ENCODE measurements at regions not wholly inside any gene's neighbourhood (a gene's known extent, or its start where the extent isn't known, plus 50 kb on each side); places are given as distances from the start of the nearest gene placed in this dataset.

DNA sequence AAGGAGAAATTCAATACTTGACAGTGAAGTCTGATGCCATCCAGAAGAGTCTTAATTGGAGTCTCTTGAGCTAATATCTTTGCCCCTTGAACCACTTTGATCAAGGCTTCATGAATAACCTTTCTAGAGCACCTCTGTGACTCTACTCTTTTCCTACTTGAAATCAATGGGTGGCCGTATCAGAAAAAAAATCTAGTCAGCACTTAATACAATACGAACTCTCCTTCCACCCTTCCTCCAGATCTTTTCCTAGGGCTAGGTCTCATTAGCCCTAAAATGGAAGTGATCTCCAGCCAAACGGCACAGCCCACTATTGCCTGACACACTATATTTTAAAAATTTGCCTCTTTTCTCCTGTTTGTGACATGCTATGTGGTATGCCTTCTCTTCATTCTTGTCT lies 129.6 kb upstream of the TLL1 start:
- peaks cover 0 to 5% (median 0%) of the 10 kb centered on the region in 3 donors for H3K9me3 Mint-ChIP-seq
- H3K27ac Mint-ChIP-seq = no peak overlapping the region
- no peaks in the 10 kb centered on the region for H3K27me3 Mint-ChIP-seq
- no peaks in the 10 kb centered on the region for H3K4me1 Mint-ChIP-seq
- H3K36me3 Mint-ChIP-seq = no peaks in the 10 kb centered on the region
- no peak overlapping the region for H3K4me3 Mint-ChIP-seq

DNA sequence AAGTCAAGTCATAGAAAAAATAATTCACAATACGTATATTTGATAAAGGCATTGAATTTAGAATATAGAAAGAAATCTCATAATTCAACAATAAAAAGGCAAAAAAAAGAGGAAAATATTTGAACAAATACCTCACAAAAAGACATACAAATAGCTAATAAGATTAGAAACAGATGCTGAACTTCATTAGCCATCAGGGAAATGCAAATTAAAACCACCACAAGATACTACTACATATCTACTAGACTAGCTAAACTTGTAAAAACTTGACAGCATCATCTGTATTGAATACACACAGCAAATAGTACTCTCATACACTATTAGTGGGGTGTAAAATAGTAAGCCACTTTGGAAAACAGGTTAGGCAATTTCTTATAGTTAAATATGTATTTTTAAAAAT lies 128.7 kb upstream of the TLL1 start:
- Mint-ChIP-seq H3K4me1 (no peaks in the 10 kb centered on the region), H3K27me3 (no peaks in the 10 kb centered on the region), H3K27ac (no peak overlapping the region), H3K9me3 (peaks cover 0 to 5% (median 2%) of the 10 kb centered on the region in 3 donors), H3K4me3 (no peak overlapping the region), H3K36me3 (no peaks in the 10 kb centered on the region)

DNA sequence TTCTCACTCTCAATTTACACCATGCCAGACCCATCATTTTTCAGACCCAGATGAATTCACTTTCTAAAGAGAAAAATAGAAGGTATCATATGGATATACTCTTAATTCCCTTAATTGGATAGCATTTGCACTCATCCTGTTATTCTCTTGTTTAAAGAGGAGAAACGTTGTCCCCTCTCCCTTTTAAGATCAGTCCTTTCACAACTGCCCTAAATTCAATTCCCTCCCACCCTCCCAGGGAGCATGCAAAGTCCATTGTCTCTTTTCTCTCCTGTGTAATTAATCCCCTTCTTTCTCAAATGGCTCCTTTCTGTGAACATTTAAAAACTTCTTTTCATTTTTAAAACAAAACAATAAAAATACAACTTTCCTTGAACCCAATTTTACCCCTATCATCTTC lies 124.7 kb upstream of the TLL1 start:
- no peaks in the 10 kb centered on the region for H3K27me3 Mint-ChIP-seq
- H3K36me3 Mint-ChIP-seq = no peaks in the 10 kb centered on the region
- no peak overlapping the region for H3K27ac Mint-ChIP-seq
- no peaks in the 10 kb centered on the region for H3K4me1 Mint-ChIP-seq
- peaks cover 2 to 8% (median 2%) of the 10 kb centered on the region in 3 donors for H3K9me3 Mint-ChIP-seq
- H3K4me3 Mint-ChIP-seq = no peak overlapping the region

DNA sequence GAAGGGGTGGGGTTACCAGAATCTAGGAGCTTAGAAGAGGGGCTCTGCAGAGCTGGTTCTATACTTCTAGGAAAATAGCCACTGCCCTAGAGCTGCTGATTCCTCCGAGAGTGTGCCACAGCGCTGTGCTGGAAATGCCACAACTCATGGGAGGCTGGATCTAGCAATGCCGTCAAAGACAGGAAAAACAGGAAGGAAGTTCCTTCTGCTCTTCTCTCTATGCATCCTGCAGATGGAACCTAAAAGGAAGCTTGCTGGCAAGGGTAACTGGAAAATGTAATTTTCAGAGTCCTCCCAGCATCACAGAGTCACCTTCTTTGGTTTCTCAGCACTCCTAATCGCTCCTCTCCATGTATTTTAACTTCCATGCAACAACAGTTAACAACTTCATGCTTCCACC lies 121.2 kb upstream of the TLL1 start:
- Mint-ChIP-seq H3K27ac (no peak overlapping the region), H3K4me3 (no peak overlapping the region), H3K36me3 (no peaks in the 10 kb centered on the region), H3K27me3 (no peaks in the 10 kb centered on the region), H3K9me3 (peaks cover 2 to 8% (median 5%) of the 10 kb centered on the region in 3 donors), H3K4me1 (no peaks in the 10 kb centered on the region)

DNA sequence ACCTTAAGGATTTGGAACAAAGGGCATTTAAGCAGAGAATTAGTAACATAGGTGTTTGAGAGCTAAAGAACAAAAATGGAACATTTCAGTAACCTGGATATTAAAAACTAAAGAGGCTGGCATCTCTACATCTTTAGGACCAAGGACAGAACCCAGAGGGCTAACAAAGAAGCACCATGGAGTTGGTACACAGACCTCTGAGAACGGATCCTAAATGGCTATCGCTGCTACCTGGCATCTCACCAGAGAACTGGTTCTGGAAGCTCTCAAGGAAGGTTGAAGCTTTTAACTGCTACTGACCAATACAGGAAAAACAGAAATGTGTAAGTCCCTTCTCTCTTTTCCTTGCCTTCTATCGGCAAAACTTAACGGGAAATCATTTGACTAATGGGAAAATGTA lies 118.4 kb upstream of the TLL1 start:
- H3K9me3 Mint-ChIP-seq = peaks cover 2 to 8% (median 2%) of the 10 kb centered on the region in 3 donors
- no peaks in the 10 kb centered on the region for H3K4me1 Mint-ChIP-seq
- no peak overlapping the region for H3K4me3 Mint-ChIP-seq
- H3K36me3 Mint-ChIP-seq = no peaks in the 10 kb centered on the region
- no peak overlapping the region for H3K27ac Mint-ChIP-seq
- H3K27me3 Mint-ChIP-seq = no peaks in the 10 kb centered on the region

DNA sequence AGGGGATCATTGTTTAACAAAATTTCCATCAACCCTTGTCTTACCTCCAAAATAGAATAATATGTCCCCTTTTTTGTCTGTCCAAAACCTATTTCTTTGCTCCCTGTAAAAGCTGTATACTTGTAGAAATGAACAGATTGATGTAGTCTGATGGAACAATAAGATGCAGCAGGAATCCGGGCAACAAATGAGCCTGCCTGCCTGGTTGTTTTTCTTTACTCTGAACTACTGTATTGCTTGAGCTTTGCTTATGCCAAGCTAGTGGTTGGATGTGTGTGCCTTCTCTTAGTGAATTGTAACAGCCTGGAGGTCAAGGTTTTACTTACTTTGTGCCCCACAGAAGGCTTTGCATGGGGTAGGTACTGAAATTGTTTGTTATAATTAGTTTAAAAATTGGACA lies 116.2 kb upstream of the TLL1 start:
- H3K4me3 Mint-ChIP-seq = no peak overlapping the region
- no peaks in the 10 kb centered on the region for H3K4me1 Mint-ChIP-seq
- H3K27ac Mint-ChIP-seq = no peak overlapping the region
- H3K36me3 Mint-ChIP-seq = no peaks in the 10 kb centered on the region
- no peaks in the 10 kb centered on the region for H3K27me3 Mint-ChIP-seq
- peaks cover 2 to 4% (median 3%) of the 10 kb centered on the region in 3 donors for H3K9me3 Mint-ChIP-seq

DNA sequence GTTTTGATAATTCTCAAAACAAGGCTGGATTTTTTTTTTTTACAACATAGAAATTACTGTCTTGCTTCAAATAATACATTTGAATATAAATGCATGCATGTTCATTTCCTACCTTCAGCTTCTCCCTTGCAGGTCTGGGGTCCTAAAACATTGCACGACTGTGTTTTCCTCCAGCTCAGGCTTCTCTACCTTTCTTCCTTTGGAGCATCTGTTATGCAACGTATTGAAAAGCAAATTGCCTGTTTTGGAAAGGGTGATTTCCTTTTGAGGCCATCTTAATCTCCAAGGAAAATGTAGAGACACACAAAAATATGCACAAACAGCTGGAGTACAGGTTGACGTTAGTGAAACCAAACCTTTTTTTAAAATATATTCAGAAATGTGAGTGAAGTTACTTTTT lies 115.6 kb upstream of the TLL1 start:
- Mint-ChIP-seq H3K9me3 (peaks cover 2 to 4% (median 3%) of the 10 kb centered on the region in 3 donors), H3K4me1 (no peaks in the 10 kb centered on the region), H3K27ac (no peak overlapping the region), H3K36me3 (no peaks in the 10 kb centered on the region), H3K27me3 (no peaks in the 10 kb centered on the region), H3K4me3 (no peak overlapping the region)

DNA sequence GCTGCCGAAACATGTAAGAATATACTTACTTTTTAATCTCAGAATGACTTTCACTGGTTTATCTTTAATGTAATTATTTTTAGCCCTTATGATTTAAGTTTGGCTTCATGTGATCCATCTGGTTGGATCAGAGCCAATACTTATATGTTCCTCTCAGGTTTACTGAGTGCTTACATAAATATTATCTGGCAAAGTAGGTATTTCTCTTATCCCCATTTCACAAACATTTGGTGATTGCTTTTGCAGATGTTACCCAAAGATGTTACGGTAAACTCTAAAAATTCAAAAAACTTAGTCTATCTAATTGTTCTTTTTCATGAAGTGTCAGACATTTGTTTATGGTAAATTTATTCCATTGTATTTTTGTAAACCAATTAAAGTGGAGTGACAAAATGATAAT lies 115.0 kb upstream of the TLL1 start:
- H3K27me3 Mint-ChIP-seq = no peaks in the 10 kb centered on the region
- no peak overlapping the region for H3K4me3 Mint-ChIP-seq
- H3K36me3 Mint-ChIP-seq = no peaks in the 10 kb centered on the region
- H3K9me3 Mint-ChIP-seq = peaks cover 0 to 4% (median 2%) of the 10 kb centered on the region in 3 donors
- no peaks in the 10 kb centered on the region for H3K4me1 Mint-ChIP-seq
- H3K27ac Mint-ChIP-seq = no peak overlapping the region

DNA sequence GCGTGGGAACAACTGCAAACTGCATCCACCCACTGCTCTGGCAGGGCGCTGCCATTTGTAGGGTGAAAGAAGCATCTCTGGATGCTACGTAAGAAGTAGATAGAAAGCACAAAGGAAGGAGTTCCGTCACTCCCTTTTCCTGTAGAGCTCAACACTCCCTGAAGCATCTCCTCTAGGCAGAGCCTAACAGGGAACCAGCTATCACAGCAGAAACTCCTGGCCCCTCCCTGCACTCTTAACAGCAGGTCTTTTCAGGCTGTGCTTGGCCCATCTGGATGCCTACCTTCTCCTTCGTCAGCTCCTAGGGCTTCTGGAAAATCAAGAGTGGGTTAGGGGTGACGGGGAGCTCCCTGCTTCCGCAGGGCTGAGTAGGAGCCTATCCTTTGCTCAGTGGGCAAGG lies 112.9 kb upstream of the TLL1 start:
- H3K36me3 Mint-ChIP-seq = no peaks in the 10 kb centered on the region
- no peak overlapping the region for H3K27ac Mint-ChIP-seq
- H3K4me3 Mint-ChIP-seq = no peak overlapping the region
- H3K9me3 Mint-ChIP-seq = peaks cover 0 to 3% (median 1%) of the 10 kb centered on the region in 3 donors
- H3K4me1 Mint-ChIP-seq = no peaks in the 10 kb centered on the region
- H3K27me3 Mint-ChIP-seq = no peaks in the 10 kb centered on the region

DNA sequence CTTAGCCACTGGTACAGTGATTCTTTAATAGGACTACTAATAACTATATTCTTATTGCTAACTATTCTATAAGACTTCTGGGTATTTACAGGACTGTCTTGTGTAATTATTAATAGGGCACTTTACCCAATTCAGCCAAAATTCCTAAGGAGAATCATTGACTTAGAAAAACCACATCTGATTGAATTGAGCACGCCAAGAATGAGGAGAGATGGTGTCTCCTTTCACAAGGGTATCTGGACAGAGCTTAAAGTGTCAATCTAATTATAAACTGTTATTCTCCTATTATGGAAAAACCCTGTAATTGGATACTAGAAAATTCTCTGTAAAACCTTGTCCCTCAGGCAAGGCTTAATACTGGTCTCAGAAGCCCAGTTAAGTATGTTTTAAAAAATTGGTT lies 111.1 kb upstream of the TLL1 start:
- Mint-ChIP-seq H3K36me3 (no peaks in the 10 kb centered on the region), H3K4me3 (no peak overlapping the region), H3K27me3 (no peaks in the 10 kb centered on the region), H3K4me1 (no peaks in the 10 kb centered on the region), H3K27ac (no peak overlapping the region), H3K9me3 (peaks cover 0 to 3% (median 0%) of the 10 kb centered on the region in 3 donors)

DNA sequence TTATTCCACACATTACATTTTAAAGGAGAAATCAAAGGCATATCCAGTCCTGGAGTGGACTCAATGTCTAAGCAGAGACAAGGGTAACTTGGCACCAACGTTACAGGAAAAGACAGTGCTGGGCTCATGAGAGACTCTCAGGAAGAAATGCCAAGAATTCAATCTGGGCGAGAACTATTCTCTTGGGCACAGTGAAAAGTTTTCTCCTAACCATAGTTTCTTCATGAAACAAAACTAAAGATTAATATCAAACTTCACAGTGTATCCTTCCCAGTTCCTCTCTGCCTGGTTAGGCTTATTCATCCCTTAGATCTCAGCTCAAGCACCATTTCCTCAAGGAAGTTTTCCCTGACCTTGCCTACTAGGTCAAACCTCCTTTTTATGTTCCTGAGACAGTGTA lies 109.4 kb upstream of the TLL1 start:
- Mint-ChIP-seq H3K36me3 (no peaks in the 10 kb centered on the region), H3K27ac (no peak overlapping the region), H3K9me3 (peaks cover 0 to 3% (median 0%) of the 10 kb centered on the region in 3 donors), H3K27me3 (no peaks in the 10 kb centered on the region), H3K4me1 (no peaks in the 10 kb centered on the region), H3K4me3 (no peak overlapping the region)

DNA sequence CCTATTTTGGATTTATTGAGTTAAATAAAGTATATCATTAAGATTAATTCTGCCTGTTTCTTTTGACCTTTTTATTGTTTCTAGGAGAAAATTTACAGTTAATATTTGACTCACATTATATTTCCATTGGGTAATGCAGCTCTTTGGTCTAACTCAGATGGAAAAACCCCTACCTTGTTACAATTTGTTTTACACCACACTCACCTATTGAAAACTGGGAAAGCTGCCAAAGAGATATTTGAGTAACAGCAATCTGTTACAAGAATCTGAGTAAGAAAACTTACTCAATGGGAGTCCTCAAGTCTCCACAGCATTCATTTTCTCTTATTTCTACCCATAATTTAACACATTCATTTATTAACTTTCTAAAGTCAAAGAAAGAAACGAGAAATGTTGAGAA lies 108.0 kb upstream of the TLL1 start:
- H3K9me3 Mint-ChIP-seq = peaks cover 0 to 3% (median 0%) of the 10 kb centered on the region in 3 donors
- no peaks in the 10 kb centered on the region for H3K36me3 Mint-ChIP-seq
- no peak overlapping the region for H3K4me3 Mint-ChIP-seq
- no peaks in the 10 kb centered on the region for H3K4me1 Mint-ChIP-seq
- no peak overlapping the region for H3K27ac Mint-ChIP-seq
- H3K27me3 Mint-ChIP-seq = no peaks in the 10 kb centered on the region

DNA sequence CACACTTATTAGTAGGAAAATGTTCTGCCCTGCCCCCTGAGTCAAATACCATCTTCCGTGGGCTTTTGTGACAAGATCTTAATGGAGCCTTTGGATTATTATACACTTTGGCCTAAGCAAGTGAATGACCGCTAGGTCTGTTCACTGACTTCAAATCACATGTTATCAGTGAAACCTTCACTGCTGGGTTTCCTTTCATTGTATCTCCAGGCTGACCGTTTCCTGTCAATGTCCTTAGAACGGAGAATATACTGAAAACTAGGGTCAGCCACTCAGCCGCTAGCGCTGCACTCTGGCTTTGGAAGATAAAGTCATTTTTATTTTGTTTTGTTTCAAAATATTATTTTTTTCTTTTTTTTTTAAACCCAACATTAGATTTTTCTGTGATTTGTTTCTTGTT lies 107.0 kb upstream of the TLL1 start:
- Mint-ChIP-seq H3K36me3 (no peaks in the 10 kb centered on the region), H3K9me3 (peaks cover 0 to 5% (median 0%) of the 10 kb centered on the region in 3 donors), H3K27me3 (no peaks in the 10 kb centered on the region), H3K4me1 (no peaks in the 10 kb centered on the region), H3K4me3 (no peak overlapping the region), H3K27ac (no peak overlapping the region)

DNA sequence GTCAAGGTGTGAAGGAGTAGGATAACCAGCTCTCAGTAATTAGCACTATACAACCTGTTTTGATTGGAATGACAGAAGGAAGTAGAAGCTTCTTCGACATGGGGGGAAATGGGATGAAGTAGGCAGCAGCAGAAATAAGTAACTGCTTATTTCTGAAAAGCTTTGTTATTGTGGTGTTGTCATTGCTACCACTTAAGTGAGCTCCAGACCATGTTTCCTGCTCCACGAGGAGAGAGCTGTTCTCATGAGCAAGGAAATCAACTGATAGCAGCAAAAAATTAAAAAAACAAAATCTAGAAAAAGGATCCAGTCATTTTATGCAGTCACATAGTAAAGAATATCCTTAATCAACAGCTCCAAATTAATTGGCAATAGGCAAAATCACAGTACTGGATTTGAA lies 106.1 kb upstream of the TLL1 start:
- Mint-ChIP-seq H3K9me3 (peaks cover 0 to 3% (median 0%) of the 10 kb centered on the region in 3 donors), H3K36me3 (no peaks in the 10 kb centered on the region), H3K27ac (no peak overlapping the region), H3K27me3 (no peaks in the 10 kb centered on the region), H3K4me1 (no peaks in the 10 kb centered on the region), H3K4me3 (no peak overlapping the region)

DNA sequence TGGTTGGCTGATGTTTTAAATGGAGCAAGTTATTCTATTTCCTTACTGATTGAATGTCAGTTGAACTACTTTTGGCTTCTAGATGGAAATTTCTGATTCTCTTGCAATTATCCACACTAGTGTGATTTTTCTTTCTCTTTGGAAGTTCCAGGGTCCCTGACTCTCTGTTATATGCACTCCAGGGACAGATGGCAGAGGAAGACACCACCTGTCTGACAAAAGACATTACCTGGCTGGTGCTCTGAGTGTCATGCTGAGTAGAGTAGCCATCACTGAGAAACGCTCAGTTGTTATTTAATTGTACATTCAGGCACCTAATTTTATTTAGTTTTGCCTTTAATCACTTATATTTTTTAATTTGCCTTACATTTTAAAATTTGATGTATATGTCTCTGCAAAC lies 105.4 kb upstream of the TLL1 start:
- Mint-ChIP-seq H3K9me3 (peaks cover 0 to 3% (median 3%) of the 10 kb centered on the region in 3 donors), H3K27me3 (no peaks in the 10 kb centered on the region), H3K27ac (no peak overlapping the region), H3K4me1 (no peaks in the 10 kb centered on the region), H3K4me3 (no peak overlapping the region), H3K36me3 (no peaks in the 10 kb centered on the region)

DNA sequence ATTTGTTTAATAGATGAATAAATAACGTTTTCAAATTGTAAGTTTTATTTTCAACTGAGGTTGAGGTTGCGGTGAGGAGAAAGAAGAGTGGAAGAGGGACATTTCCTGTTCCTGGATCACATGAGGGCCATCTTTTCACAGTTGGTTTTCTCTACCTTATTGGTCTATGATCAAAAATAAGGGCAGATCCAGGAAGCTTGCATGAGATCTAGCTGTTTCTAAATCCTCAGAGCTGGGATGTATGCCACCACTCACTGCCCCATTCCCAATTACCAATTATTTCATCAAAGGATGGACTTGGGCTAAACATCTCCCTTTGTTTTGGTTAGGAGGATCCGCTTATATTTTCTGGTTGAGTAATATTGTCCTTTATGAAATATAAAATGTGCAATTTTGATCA lies 104.8 kb upstream of the TLL1 start:
- H3K36me3 Mint-ChIP-seq = no peaks in the 10 kb centered on the region
- H3K27ac Mint-ChIP-seq = no peak overlapping the region
- H3K9me3 Mint-ChIP-seq = peaks cover 0 to 3% (median 3%) of the 10 kb centered on the region in 3 donors
- H3K4me3 Mint-ChIP-seq = no peak overlapping the region
- no peaks in the 10 kb centered on the region for H3K4me1 Mint-ChIP-seq
- no peaks in the 10 kb centered on the region for H3K27me3 Mint-ChIP-seq

DNA sequence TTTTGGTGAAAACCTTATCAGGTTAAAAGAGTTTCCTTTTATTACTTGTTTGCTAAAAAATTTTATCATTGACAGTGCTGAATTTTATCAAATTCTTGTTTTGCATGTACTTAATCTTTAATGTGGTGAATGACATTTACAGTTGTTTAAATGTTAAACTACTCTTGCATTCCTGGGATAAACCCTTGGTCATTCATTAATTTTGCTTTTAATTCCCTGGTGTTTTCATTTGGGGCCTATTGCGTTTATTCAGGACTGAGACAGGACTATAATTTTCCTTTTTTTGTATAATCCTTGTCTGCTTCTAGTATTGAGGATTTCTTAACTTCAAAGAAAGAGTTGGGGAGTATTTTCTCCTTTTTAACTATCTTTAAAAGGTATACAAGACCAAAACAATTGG lies 98.7 kb upstream of the TLL1 start:
- Mint-ChIP-seq H3K27me3 (no peaks in the 10 kb centered on the region), H3K36me3 (no peaks in the 10 kb centered on the region), H3K27ac (no peak overlapping the region), H3K9me3 (peaks cover 0 to 8% (median 1%) of the 10 kb centered on the region in 3 donors), H3K4me1 (no peaks in the 10 kb centered on the region), H3K4me3 (no peak overlapping the region)

Measured in IgD-negative memory B cell (primary cell).